Panc1 (cell line): ENCODE measurements at regions not wholly inside any gene's neighbourhood (a gene's known extent, or its start where the extent isn't known, plus 50 kb on each side); places are given as distances from the start of the nearest gene placed in this dataset.

ENCODE experiments used
- POLR2AphosphoS5 ChIP-seq: IDR thresholded peaks from 2 replicates; pipeline ENCODE4 v1.6.1; 2012; ENCODE audit warnings: mild to moderate bottlenecking, low read depth, low read length, moderate library complexity
- SIN3A ChIP-seq: IDR thresholded peaks from 2 replicates; pipeline ENCODE4 v1.6.1; 2012; ENCODE audit warnings: low read depth, mild to moderate bottlenecking, low read length, moderate library complexity, borderline replicate concordance; ENCODE audit not compliant: insufficient read depth
- TCF7L2 ChIP-seq: IDR thresholded peaks from 2 replicates; pipeline ENCODE4 v1.6.1; 2011; ENCODE audit warnings: mild to moderate bottlenecking, low read depth, low read length, inconsistent platforms
- TF ChIP-seq, protein P1 (sequence below): fragments of 450-650 bp; IDR thresholded peaks from 2 replicates; pipeline ENCODE4 v1.5.1; 2017; ENCODE audit warnings: mild to moderate bottlenecking

DNA sequence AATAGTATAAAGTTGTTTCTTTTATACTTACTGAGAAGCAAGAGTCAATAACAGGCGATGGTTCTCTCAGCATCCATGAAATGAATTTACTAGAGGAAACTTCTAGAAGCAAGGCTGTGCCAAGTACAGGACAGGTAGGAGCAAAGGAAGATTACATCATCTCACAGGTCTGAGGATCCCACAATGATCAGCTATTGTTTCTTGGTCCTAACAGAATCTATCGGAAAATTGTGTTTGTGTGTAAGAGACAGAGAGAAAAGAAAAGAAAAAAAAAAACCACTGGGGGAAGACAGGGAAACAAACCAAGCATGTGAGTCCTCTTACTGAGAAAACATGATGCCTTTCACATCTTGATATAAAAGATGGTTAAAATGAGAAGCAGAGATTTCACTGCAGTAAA lies 535.0 kb upstream of the NRP1 start:
- TF ChIP-seq, protein P1, sequence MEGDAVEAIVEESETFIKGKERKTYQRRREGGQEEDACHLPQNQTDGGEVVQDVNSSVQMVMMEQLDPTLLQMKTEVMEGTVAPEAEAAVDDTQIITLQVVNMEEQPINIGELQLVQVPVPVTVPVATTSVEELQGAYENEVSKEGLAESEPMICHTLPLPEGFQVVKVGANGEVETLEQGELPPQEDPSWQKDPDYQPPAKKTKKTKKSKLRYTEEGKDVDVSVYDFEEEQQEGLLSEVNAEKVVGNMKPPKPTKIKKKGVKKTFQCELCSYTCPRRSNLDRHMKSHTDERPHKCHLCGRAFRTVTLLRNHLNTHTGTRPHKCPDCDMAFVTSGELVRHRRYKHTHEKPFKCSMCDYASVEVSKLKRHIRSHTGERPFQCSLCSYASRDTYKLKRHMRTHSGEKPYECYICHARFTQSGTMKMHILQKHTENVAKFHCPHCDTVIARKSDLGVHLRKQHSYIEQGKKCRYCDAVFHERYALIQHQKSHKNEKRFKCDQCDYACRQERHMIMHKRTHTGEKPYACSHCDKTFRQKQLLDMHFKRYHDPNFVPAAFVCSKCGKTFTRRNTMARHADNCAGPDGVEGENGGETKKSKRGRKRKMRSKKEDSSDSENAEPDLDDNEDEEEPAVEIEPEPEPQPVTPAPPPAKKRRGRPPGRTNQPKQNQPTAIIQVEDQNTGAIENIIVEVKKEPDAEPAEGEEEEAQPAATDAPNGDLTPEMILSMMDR: no peak
- TF ChIP-seq SIN3A: no peak
- no peak for TF ChIP-seq POLR2AphosphoS5
- TF ChIP-seq TCF7L2: no peak
